ENCODE measurements at regions not wholly inside any gene's neighbourhood (a gene's known extent, or its start where the extent isn't known, plus 50 kb on each side); places are given as distances from the start of the nearest gene placed in this dataset.

DNA sequence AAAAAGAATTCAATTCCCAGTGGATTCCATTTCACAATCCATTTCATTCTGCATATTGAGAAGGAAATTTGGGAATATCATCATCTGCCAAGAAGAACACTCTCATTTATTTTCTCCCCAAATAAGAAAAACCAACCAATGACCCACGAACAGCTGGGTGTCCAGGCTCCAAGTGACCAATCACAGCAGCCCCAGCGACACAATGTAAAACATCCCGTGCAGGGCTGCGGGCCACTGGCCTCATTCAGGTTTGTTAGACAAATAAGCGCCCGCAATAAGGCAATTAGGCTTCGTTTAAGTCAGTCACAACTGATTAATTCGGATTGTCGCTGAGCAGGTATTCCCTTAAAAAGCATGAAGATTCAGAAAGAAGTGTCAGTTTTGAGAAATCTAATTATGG lies 378.6 kb downstream of the EIPR1 start:
- TF ChIP-seq RARB (CRISPR knock-in tag; IDR thresholded peaks at IDR 0.05) = no peak
- TF ChIP-seq, protein P1, sequence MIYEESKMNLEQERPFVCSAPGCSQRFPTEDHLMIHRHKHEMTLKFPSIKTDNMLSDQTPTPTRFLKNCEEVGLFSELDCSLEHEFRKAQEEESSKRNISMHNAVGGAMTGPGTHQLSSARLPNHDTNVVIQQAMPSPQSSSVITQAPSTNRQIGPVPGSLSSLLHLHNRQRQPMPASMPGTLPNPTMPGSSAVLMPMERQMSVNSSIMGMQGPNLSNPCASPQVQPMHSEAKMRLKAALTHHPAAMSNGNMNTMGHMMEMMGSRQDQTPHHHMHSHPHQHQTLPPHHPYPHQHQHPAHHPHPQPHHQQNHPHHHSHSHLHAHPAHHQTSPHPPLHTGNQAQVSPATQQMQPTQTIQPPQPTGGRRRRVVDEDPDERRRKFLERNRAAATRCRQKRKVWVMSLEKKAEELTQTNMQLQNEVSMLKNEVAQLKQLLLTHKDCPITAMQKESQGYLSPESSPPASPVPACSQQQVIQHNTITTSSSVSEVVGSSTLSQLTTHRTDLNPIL (CRISPR knock-in tag; IDR thresholded peaks at IDR 0.05; ENCODE audit: low read depth) = no peak
- TF ChIP-seq, protein P2, sequence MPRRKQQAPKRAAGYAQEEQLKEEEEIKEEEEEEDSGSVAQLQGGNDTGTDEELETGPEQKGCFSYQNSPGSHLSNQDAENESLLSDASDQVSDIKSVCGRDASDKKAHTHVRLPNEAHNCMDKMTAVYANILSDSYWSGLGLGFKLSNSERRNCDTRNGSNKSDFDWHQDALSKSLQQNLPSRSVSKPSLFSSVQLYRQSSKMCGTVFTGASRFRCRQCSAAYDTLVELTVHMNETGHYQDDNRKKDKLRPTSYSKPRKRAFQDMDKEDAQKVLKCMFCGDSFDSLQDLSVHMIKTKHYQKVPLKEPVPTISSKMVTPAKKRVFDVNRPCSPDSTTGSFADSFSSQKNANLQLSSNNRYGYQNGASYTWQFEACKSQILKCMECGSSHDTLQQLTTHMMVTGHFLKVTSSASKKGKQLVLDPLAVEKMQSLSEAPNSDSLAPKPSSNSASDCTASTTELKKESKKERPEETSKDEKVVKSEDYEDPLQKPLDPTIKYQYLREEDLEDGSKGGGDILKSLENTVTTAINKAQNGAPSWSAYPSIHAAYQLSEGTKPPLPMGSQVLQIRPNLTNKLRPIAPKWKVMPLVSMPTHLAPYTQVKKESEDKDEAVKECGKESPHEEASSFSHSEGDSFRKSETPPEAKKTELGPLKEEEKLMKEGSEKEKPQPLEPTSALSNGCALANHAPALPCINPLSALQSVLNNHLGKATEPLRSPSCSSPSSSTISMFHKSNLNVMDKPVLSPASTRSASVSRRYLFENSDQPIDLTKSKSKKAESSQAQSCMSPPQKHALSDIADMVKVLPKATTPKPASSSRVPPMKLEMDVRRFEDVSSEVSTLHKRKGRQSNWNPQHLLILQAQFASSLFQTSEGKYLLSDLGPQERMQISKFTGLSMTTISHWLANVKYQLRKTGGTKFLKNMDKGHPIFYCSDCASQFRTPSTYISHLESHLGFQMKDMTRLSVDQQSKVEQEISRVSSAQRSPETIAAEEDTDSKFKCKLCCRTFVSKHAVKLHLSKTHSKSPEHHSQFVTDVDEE (CRISPR knock-in tag; IDR thresholded peaks at IDR 0.05) = no peak
- no peak for TF ChIP-seq BACH2 (CRISPR knock-in tag; IDR thresholded peaks at IDR 0.05; ENCODE audit: borderline replicate concordance)
- no peak for TF ChIP-seq ZFP30 (CRISPR knock-in tag; IDR thresholded peaks at IDR 0.05)

Data from SK-N-SH treated with all-trans-retinoic acid at 6 μM for 48 hours (cell line).